Testis (tissue), 2 donors: ENCODE measurements at regions not wholly inside any gene's neighbourhood (a gene's known extent, or its start where the extent isn't known, plus 50 kb on each side); places are given as distances from the start of the nearest gene placed in this dataset.

ENCODE experiments used
- CTCF ChIP-seq, 3 experiments: fragments of 450-650 bp in 2 of 3; fragments of 200-600 bp in 1 of 3; sonication (generic) in 1 of 3; IDR thresholded peaks; one replicate each; pipeline ENCODE4 v1.5.1; 2016 to 2019; ENCODE audit warnings: antibody characterized with exemption in 3 of 3, mild to moderate bottlenecking in 2 of 3, moderate library complexity in 1 of 3
- POLR2A ChIP-seq: fragments of 450-650 bp; IDR thresholded peaks from one replicate; pipeline ENCODE4 v1.6.1; 2017; ENCODE audit warnings: antibody characterized with exemption, mild to moderate bottlenecking, moderate library complexity

- no peak for TF ChIP-seq CTCF (IDR thresholded peaks at IDR 0.05)
- TF ChIP-seq POLR2A = no peak
Measured at GRCh38 chr1:182299728-182300616, 91.6 kb downstream of the GLUL start.
